ENCODE measurements at regions not wholly inside any gene's neighbourhood (a gene's known extent, or its start where the extent isn't known, plus 50 kb on each side); places are given as distances from the start of the nearest gene placed in this dataset.

DNA sequence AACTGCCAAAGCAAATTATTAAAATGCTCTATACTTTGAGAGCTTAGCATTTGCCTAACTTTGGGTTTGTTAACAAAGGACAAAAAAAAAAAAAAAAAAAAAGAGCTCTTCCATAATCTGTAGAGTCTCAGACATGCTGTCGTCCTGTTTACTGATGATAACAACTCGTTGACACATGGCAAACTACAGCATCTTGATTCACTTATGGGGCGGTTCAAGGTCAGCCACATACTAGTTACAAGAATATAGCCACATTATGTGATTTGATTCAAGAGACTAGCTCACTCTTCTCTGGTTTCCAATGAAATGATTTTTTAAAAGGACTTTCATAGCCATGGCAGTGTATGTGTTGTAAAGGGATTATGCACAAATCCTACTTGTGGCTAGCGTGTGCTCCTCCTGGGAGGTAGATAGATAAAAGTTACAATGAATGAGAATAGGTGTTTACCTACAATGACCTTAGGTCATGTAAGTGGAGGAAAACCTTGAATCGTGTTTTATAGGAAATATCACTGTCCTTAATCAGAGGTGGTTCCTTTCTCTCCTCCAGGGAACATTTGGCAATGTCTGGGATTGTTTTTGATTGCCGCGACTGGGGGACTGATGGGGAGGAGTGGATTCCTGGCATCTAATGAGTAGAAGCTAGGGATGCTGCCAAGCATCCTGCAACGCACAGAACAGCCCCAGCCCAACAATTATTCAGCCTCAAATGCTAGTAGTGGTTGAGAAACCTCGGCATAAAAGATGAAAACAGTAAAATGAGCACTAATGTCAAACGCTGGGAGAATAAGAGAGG, 969.2 kb upstream of the SLC35B3 start:
- TF ChIP-seq, protein P1, sequence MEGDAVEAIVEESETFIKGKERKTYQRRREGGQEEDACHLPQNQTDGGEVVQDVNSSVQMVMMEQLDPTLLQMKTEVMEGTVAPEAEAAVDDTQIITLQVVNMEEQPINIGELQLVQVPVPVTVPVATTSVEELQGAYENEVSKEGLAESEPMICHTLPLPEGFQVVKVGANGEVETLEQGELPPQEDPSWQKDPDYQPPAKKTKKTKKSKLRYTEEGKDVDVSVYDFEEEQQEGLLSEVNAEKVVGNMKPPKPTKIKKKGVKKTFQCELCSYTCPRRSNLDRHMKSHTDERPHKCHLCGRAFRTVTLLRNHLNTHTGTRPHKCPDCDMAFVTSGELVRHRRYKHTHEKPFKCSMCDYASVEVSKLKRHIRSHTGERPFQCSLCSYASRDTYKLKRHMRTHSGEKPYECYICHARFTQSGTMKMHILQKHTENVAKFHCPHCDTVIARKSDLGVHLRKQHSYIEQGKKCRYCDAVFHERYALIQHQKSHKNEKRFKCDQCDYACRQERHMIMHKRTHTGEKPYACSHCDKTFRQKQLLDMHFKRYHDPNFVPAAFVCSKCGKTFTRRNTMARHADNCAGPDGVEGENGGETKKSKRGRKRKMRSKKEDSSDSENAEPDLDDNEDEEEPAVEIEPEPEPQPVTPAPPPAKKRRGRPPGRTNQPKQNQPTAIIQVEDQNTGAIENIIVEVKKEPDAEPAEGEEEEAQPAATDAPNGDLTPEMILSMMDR (IDR thresholded peaks at IDR 0.05) = no peak
- no peak for TF ChIP-seq POLR2A (IDR thresholded peaks at IDR 0.05)
